SK-N-MC (cell line): ENCODE measurements at regions not wholly inside any gene's neighbourhood (a gene's known extent, or its start where the extent isn't known, plus 50 kb on each side); places are given as distances from the start of the nearest gene placed in this dataset.

Experiments used
- EZH2 ChIP-seq: fragments of 200-600 bp; sonication (generic); IDR thresholded peaks from one replicate; pipeline ENCODE4 v1.6.1; 2017; ENCODE audit warnings: antibody characterized with exemption
- FOXP2 ChIP-seq: optimal IDR thresholded peaks from 2 replicates; pipeline ENCODE3; 2011; ENCODE audit warnings: mild to moderate bottlenecking, moderate library complexity; ENCODE audit not compliant: insufficient read depth; ENCODE audit errors: extremely low read length, control extremely low read depth

DNA sequence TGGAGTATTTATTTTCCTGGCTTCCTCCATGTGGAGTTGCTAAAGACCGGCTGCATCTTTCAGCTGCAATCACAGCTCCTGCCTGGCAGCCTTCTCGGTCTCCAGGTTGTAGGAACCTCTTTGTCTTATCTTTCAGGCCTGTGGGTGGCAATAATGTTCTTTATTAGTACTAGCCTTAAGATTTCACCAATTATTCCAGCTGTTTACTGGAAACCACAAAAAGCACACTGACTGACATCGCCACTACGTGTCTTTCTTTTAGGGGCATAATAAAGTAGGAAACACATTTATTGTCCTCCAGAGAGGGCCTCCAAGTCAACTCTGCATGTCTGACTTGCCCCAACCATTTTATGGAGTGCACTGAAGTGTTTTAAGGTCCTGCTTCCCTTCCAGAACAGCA is 1116.5 kb upstream of the TMEM132C start:
- TF ChIP-seq FOXP2 (no peak), EZH2 (no peak)
